CD4-positive, alpha-beta T cell treated with Interleukin-17A for 1 hour (primary cell): ENCODE measurements at regions not wholly inside any gene's neighbourhood (a gene's known extent, or its start where the extent isn't known, plus 50 kb on each side); places are given as distances from the start of the nearest gene placed in this dataset.
"Not testable (repeated sequence)": the region's sequence is repeated elsewhere in the genome, so short reads cannot be mapped to it uniquely, and the experiment has no call there.

ENCODE experiments used
- DNase-seq: peaks from one replicate; pipeline ENCODE4 v3.0.0-alpha.2; 2020

DNA sequence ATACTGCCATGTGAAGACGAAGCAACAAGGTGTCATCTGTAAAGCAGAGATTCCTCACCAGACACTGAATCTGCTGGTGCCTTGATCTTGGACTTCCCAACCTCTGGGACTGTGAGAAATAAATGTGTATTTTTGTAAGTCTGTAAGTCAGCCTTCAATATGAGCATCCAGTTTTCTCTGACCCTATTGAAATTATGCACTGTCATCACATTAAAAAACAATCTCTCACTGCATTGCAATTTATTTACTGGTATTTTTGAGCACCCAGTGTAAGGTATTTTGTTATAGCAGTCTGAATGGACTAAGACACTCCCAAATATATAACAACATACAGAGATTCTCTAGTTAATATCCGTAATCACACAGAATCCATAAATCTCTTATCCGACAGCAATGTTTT is 77.5 kb upstream of the CDK6 start:
- DNase-seq = no peak

DNA sequence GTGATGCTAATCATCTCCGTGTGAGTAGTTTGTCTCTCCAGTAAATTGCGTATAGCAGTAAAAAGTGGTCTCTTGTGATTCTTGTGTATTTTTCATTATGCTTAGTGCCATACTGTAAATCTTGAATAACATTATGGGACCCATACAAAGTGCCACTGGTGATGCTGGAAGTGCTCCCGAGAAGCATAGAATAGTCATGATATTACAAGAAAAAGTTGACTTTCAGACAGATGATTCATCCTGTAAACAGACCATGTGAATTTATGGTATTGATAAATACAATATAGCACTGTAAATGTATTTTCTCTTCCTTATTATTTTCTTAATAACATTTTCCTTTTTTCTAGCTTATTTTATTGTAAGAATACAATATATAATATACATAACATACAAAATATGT is 74.6 kb upstream of the CDK6 start:
- DNase-seq = no peak

DNA sequence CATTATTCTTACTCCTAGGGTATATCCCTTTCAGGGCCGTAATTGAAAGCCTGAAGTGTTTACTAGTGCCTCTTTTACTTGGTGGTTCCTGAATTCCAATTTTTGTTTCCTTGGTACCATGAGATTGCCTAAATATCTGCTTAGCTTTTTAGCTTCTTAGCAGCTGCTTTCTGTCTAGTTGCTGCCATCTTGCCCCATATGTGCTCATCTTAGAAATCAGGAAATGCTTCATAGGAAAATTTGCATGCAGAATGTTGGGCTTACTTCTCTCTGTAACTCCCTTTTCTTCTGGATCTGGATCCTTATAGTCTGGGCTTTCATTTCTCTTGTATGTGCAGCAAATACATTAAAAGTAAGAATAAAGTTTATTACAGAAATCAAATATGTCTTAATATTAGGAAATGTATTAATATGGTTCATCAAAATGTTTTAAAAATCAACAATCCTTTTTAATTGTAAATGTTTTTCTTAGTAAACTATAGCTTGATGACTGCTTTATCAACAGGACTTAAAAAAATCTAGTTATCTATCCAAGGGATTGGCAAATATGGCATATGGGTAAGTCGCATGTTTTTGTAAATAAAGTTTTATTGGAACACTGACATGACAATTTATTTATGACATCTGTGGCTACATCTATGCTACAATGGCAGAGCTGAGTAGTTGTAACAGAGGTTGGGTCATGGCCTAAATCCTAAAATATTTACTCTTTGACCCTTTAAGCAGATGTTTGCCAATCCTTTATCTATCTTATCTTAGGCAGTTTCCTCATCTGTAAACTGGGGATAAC is 73.5 kb upstream of the CDK6 start:
- no peak for DNase-seq

DNA sequence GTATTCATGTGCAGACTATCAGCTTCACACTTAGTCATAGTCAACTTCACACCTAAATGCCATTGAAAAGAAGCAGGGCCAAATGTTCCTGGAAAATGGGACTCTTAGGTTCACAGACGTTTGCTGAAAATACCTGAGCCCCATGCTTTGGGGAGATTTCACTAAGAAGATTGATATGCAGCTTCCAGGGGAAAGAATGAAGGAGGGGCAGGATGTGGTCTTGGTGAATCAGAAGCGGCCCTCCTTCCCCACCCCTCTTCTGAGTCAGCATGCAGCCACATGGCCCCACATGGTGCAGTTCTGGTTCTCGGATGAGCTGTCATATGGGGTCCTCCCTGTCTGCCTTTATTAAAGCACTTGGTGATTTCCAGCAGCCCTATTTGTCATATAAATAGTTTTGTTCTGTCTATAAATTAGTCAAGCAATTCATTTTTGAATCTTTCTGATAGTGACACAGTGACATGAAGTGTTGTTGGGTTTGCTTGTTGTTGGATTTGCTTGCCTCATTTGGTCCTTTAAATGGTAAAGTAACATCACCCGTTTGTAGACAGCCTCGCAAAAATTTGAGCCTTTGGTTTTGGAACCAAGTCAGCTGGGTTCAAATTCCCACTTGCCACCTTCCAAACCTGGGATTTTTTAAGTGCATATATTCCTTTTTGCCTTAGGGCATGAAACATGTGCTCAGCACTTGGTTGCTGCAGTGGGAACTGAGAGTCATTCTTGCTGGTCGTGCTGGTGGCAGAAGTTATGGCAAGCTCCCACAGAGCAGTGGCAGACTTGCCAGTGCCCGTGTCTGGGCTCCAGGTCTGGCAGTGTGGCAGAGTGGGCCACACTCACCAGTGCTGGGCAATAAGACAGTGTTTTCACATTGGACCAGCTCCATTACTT is 68.1 kb upstream of the CDK6 start:
- peak; percentile 76 for DNase-seq

DNA sequence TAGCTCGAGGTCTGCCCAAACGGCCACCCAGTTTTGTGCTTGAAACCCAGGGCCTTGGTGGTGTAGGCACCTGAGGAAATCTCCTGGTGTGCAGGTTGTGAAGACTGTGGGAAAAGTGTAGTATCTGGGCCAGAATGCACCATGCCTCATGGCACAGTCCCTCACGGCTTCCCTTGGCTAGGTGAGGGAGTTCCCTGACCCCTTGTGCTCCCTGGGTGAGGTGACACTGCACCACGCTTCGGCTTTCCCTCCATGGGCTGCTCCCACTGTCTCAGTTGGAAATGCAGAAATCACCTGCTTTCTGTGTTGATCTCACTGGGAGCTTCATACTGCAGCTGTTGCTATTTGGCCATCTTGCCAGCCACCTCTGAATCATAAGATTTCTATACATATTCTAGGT is 62.4 kb upstream of the CDK6 start:
- no peak for DNase-seq

DNA sequence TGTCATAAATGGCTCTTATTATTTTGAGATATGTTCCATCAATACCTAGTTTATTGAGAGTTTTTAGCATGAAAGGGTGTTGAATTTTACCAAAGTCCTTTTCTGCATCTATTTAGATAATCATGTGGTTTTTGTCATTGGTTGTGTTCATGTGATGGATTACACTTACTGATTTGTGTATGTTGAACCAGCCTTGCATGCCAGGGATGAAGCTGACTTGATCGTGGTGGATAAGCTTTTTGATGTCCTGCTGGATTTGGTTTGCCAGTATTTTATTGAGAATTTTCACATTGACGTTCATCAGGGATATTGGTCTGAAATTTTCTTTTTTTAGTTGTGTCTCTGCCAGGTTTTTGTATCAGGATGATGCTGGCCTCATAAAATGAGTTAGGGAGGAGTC is 58.5 kb upstream of the CDK6 start:
- DNase-seq = not testable (repeated sequence)

DNA sequence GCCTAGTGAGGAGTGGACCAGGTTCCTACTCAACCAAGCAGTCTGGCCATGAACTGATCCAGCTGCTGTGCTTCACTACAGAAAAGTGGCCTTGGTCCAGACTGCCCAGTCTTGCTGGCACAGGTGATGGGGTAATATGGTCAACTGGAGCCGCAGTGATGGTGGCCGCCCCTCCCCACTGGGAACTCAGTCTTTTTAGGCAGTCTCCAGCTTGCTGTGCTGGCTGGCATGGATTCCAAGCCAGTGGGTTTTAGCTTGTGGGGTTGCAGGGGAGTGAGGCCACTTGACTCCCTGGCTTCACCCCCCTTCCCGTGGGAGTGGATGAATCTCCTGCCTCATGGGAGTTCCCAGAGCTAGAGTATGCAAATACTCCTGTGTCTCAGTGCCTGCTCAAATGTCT is 52.7 kb upstream of the CDK6 start:
- DNase-seq = no peak
